ENCODE measurements at regions not wholly inside any gene's neighbourhood (a gene's known extent, or its start where the extent isn't known, plus 50 kb on each side); places are given as distances from the start of the nearest gene placed in this dataset.

DNA sequence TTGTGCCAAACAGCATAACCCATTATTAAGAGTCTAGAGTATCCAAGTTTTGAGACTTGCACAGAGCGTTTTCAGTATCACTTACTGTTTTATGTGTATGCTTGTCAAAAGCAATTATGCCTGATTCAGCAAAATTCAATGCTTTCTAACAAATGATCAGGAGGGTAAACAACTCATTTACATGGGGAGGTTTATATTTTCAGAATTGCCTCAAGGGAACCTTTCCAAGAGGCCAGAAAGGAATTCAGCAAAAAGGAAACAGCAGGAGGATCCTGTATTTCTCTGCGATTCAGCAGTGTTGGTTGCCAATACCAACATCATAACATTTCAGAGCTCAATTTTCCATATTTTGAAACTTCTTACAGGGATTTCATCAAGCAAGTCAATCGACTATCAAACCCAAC lies 69.3 kb upstream of the DAB2 start:
- TF ChIP-seq, protein P1, sequence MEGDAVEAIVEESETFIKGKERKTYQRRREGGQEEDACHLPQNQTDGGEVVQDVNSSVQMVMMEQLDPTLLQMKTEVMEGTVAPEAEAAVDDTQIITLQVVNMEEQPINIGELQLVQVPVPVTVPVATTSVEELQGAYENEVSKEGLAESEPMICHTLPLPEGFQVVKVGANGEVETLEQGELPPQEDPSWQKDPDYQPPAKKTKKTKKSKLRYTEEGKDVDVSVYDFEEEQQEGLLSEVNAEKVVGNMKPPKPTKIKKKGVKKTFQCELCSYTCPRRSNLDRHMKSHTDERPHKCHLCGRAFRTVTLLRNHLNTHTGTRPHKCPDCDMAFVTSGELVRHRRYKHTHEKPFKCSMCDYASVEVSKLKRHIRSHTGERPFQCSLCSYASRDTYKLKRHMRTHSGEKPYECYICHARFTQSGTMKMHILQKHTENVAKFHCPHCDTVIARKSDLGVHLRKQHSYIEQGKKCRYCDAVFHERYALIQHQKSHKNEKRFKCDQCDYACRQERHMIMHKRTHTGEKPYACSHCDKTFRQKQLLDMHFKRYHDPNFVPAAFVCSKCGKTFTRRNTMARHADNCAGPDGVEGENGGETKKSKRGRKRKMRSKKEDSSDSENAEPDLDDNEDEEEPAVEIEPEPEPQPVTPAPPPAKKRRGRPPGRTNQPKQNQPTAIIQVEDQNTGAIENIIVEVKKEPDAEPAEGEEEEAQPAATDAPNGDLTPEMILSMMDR (IDR thresholded peaks at IDR 0.05), result no peak
- TF ChIP-seq POLR2A (IDR thresholded peaks at IDR 0.05), result no peak

All from testis (tissue), 2 donors.